ENCODE measurements at regions not wholly inside any gene's neighbourhood (a gene's known extent, or its start where the extent isn't known, plus 50 kb on each side); places are given as distances from the start of the nearest gene placed in this dataset.
"Not testable (repeated sequence)": the region's sequence is repeated elsewhere in the genome, so short reads cannot be mapped to it uniquely, and the experiment has no call there.

DNA sequence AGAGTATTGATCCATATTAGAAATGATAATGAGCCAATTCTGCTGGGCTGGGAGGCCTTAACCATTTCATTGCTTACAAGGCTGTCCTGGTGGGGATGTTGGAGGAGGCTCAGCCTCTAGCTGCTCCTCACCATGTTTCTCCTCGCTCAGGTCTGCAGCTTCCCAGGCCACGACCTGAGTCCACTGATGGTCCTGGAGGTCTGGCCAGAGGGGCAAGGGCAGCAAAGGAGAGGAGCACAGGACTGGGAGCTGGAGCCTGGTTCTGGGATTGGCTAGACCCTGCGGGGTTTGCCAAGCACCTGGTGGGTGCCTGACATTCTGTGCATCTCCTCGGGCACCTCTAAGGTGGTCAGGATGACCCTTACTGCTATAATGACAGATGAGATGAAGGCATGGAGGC, 92.6 kb downstream of the KIF26A start:
- ATAC-seq (no peak), DNase-seq (peak in 2 of 3 donors; percentile 14 to 32)
- H3K4me1 ChIP-seq (ENCODE audit: low read depth) = peaks cover 28% of the 10 kb centered on the region
- H3K4me3 ChIP-seq = no peak overlapping the region
- peaks cover 14% of the 10 kb centered on the region for H3K9me3 ChIP-seq
- no peaks in the 10 kb centered on the region for H3K36me3 ChIP-seq (ENCODE audit: low read depth)
- TF ChIP-seq, protein P1, sequence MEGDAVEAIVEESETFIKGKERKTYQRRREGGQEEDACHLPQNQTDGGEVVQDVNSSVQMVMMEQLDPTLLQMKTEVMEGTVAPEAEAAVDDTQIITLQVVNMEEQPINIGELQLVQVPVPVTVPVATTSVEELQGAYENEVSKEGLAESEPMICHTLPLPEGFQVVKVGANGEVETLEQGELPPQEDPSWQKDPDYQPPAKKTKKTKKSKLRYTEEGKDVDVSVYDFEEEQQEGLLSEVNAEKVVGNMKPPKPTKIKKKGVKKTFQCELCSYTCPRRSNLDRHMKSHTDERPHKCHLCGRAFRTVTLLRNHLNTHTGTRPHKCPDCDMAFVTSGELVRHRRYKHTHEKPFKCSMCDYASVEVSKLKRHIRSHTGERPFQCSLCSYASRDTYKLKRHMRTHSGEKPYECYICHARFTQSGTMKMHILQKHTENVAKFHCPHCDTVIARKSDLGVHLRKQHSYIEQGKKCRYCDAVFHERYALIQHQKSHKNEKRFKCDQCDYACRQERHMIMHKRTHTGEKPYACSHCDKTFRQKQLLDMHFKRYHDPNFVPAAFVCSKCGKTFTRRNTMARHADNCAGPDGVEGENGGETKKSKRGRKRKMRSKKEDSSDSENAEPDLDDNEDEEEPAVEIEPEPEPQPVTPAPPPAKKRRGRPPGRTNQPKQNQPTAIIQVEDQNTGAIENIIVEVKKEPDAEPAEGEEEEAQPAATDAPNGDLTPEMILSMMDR (IDR thresholded peaks at IDR 0.05) = no peak
- intact Hi-C loops (cut with DNase I, micrococcal nuclease) = no loop called here

DNA sequence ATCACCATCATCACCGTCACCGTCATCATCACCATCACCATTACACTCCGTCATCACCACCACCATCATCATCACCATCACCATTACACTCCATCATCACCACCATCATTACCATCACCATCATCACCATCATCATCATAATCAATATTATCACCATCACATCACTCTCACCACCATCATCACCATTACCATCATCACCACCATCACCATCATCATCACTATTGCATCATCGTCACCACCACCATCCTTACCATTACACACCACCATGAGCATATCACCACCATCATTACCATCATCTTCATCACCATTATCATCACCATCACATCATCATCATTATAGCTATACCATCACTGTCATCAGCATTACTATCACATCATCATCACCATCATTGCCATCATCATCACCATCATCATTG, 93.7 kb downstream of the KIF26A start:
- TF ChIP-seq, protein P1 (IDR thresholded peaks at IDR 0.05) = no peak
- H3K9me3 ChIP-seq = peaks cover 19% of the 10 kb centered on the region
- DNase-seq = no peak
- no peak for ATAC-seq
- intact Hi-C loops (cut with DNase I, micrococcal nuclease) = no loop called here
- no peaks in the 10 kb centered on the region for H3K36me3 ChIP-seq (ENCODE audit: low read depth)
- no peak overlapping the region for H3K4me3 ChIP-seq
- peaks cover 19% of the 10 kb centered on the region for H3K4me1 ChIP-seq (ENCODE audit: low read depth)

DNA sequence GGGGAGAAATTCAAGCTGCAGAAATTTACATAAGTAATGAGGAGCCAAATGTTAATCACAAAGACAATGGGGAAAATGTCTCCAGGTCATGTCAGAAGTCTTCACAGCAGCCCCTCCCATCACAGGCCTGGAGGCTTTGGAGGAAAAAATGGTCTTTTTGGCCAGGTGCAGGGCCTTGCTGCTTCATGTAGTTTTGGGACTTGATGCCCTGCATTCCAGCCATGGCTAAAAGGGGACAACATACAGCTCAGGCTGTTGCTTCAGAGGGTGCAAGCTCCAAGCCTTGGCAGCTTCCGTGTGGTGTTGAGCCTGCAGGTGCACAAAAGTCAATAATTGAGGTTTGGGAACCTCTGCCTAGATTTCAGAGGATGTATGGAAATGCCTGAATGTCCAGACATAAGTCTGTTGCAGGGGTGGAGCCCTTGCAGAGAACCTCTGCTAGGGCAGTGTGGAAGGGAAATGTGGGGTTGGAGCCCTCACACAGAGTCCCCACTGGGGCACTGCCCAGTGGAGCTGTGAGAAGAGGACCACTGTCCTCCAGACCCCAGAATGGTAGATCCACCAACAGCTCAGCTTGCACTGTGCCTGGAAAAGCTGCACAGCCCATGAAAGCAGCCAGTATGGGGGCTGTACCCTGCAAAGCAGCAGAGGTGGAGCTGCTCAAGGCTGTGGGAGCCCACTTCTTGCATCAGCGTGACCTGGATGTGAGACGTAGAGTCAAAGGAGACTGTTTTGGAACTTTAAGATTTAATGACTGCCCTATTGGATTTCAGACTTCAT, 95.8 kb downstream of the KIF26A start:
- ATAC-seq; intact Hi-C loops (cut with DNase I, micrococcal nuclease): not testable (repeated sequence)

DNA sequence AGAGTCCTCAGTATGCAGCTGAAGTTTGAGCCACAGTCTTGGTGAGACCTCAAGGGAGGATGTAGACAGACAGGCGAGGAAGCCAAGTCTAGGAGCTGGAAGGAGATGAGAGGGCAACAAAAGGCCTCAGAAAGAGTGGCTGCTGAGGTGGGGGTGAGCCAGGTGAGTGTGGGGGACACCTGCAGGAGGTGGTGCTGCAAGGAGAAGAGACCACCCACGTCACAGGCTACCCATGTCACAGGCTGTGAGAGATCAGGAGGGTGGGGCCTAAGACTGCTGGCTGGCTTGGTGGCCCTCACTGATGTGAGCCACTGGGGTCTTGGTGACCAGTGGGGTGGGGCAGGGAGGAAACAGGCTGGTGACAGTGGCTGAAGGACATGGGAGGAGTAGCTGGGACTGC, 97.3 kb downstream of the KIF26A start:
- H3K36me3 ChIP-seq (ENCODE audit: low read depth) = no peaks in the 10 kb centered on the region
- peaks cover 20% of the 10 kb centered on the region for H3K9me3 ChIP-seq
- TF ChIP-seq, protein P1 (IDR thresholded peaks at IDR 0.05) = no peak
- DNase-seq (peak in 1 of 3 donors; percentile 25), ATAC-seq (no peak)
- no peak overlapping the region for H3K4me3 ChIP-seq
- H3K4me1 ChIP-seq (ENCODE audit: low read depth) = peaks cover 10% of the 10 kb centered on the region
- intact Hi-C loops (cut with DNase I, micrococcal nuclease) = no loop called here

More for the DNA sequence above, 95.8 kb downstream of the KIF26A start:
- H3K36me3 ChIP-seq (ENCODE audit: low read depth); H3K4me1 ChIP-seq (ENCODE audit: low read depth); H3K4me3 ChIP-seq: not testable (repeated sequence)
- peak in 1 of 3 donors; percentile 16 for DNase-seq
- peaks cover 20% of the 10 kb centered on the region for H3K9me3 ChIP-seq

DNA sequence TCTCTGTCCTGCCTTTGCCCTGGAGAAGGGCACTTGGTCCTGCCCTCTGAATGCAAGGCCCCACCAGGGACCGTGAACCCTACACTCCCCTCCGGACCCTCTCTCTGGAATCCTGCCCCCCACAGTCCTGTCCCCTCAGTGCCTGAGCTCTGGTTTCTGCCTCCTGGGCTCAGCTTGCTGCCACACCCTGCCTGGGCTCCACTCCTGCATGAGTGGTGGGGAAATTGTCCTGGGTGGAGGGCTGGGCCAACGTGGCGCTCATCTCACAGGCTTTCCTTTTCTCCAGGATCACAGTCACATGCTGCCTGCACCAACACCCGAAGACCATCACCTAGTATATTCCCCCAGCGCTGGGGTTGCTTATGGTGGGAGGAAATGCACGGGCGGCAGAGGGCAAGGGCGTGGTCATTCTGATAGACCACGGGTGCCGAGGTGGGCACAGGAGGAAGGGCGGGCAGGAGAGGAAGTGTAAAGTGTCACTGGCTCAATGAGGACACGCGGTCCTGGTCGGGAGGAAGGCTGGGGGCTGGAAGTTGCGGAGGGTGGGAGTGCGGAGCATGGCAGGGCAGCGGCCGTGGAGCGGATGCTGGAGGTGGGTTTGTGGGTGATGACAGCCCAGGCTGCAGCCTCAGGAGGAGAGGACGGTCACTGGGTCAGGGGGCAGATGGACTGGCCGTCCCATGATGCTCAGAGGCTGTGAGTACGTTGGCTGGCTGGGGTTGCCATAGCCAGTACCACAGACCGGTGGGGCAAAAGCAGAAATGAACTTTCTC, 99.5 kb downstream of the KIF26A start:
- Histone ChIP-seq H3K36me3 (ENCODE audit: low read depth) (no peaks in the 10 kb centered on the region), H3K9me3 (peaks cover 20% of the 10 kb centered on the region), H3K4me3 (no peak overlapping the region), H3K4me1 (ENCODE audit: low read depth) (peaks cover 12% of the 10 kb centered on the region)
- DNase-seq (peak in 2 of 3 donors; percentile 18 to 31), ATAC-seq (no peak)
- TF ChIP-seq, protein P1 (IDR thresholded peaks at IDR 0.05) = no peak
- intact Hi-C loops (cut with DNase I, micrococcal nuclease) = no loop called here

Measured in mucosa of descending colon (tissue), 3 donors.